GM12875 (cell line): ENCODE measurements at regions not wholly inside any gene's neighbourhood (a gene's known extent, or its start where the extent isn't known, plus 50 kb on each side); places are given as distances from the start of the nearest gene placed in this dataset.

Experiments used
- H3K4me3 ChIP-seq: one replicate; pipeline ENCODE4 v1.5.1; 2011; ENCODE audit warnings: low read depth, low read length, control low read depth
- CTCF ChIP-seq: IDR thresholded peaks from 2 replicates; pipeline ENCODE4 v1.5.1; 2011; ENCODE audit warnings: low read depth, mild to moderate bottlenecking, control low read depth, inconsistent platforms, low read length, moderate library complexity, borderline replicate concordance; ENCODE audit not compliant: insufficient read depth

GRCh38 chr4:69038582-69038981 lies 57.7 kb upstream of the UGT2B7 start:
- no peak overlapping the region for H3K4me3 ChIP-seq
- TF ChIP-seq CTCF, result no peak

- no peak overlapping the region for H3K4me3 ChIP-seq
- no peak for TF ChIP-seq CTCF
Observed at GRCh38 chr4:69039071-69039470, 57.2 kb upstream of the UGT2B7 start.

GRCh38 chr4:69044247-69044646 lies 52.0 kb upstream of the UGT2B7 start:
- H3K4me3 ChIP-seq, result no peak overlapping the region
- TF ChIP-seq CTCF, result no peak
